ENCODE measurements at regions not wholly inside any gene's neighbourhood (a gene's known extent, or its start where the extent isn't known, plus 50 kb on each side); places are given as distances from the start of the nearest gene placed in this dataset.
A peak's percentile ranks its signal among the peaks of the same experiment; 100 is the strongest.
"Not testable (repeated sequence)": the region's sequence is repeated elsewhere in the genome, so short reads cannot be mapped to it uniquely, and the experiment has no call there.

DNA sequence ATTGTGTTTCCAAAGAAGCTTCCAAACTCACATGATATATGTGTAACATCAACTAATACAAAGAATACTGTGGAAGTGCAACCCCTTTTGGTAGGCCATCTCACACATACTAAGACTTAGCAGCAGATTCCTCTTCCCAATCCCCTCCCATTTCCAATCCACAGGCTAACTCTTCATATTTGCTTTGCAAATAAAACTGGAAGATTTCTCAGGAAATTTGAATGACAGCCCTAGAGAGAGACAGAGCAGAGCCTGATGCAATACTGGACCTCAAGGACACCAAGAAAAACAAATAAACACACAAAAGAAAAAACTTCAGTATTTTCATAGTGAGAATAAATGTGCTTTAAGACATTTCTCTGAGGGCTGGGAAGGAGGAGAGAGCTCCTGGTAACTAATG is 190.2 kb upstream of the BRINP3 start:
- DNase-seq = no peak

DNA sequence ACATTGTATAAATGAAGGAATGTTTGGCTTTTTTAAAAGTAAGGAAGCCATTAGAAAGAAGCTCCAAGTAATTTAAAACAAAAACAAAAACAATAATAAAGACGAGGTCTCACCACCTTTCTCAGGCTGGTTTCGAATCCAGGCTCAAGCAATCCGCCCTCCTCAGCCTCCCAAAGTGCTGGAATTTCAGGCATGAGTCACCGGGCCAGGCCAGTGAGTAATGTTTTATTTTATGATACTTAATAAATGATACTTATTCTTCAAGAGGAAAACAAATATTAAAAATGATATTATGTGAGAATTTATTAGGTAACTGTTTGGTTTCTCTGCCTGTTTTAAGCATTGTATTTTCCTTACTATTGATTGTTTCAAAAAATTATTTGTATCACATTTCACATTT is 201.4 kb upstream of the BRINP3 start:
- no peak for DNase-seq

DNA sequence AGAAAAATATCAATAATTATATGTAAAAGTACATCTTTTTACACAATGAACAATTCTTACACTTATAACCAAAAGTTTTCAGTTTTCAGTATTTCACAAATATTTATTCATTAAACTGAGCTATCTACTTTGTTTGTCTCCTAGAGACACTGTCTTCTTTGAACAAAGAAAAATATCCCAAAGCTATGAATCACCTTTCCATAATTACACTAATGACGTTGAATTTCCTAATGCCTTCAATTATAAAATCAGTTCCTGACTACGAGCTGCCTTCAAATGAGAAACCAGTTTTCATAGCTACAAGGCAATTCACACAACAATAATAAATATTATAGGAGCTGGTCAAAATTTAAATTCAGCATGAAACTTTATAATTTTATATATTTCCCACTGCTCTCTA is 201.8 kb upstream of the BRINP3 start:
- no peak for DNase-seq

DNA sequence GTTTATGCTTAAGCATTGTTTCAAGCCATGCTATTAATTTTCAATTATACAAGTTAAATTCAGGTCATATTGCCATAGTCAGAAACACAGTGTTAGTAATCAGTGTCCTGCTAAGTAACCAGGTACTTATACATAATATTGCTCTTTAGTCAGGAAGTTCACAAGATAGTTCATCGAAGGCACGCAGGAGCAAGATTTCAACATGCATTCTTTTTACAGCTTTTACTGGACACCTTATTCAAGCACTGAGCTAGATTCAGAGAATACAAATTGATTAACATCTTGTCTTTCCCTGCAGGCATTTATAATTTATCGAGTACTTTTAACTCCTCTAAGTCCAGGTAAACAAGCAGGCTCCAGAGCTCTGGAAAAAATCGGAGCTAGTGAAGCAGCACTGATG is 202.3 kb upstream of the BRINP3 start:
- DNase-seq = no peak

- no peak for DNase-seq
Measured at GRCh38 chr1:190685676-190686075, 208.0 kb upstream of the BRINP3 start.

- DNase-seq = peak in 1 of 3 donors; percentile 6
Measured at GRCh38 chr1:190688096-190688495, 210.4 kb upstream of the BRINP3 start.

DNA sequence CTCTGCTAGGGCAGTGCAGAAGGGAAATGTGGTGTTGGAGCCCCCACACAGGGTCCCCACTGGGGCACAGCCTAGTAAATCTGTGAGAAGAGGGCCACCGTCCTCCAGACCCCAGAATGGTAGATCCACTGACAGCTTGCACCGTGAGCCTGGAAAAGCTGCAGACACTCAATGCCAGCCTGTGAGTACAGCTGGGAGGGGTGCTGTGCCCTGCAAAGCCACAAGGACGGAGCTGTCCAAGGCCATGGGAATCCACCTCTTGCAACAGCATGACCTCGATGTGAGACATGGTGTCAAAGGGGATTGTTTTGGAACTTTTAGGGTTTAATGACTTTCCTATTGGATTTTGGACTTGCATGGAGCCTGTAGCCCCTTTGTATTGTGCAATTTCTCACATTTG is 220.8 kb upstream of the BRINP3 start:
- not testable (repeated sequence) for DNase-seq

DNA sequence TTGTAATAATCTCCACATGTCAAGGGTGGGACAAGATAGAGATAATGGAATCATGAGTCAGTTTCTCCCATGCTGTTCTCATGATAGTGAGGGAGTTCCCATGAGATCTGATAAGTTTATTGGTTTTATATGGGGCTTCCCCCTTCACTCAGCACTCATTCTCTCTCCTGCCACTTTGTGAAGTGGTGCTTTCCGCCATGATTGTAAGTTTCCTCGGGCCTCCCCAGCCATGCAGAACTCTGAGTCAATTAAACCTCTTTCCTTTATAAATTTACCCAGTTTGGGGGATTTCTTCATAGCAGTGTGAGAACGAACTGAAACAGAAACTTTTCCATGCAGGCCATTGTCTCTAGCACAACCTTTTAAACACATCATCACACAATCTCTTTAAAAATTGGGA is 221.5 kb upstream of the BRINP3 start:
- no peak for DNase-seq

- no peak for DNase-seq
Measured at GRCh38 chr1:190708418-190709057, 230.9 kb upstream of the BRINP3 start.

GRCh38 chr1:190711069-190711468 is 233.4 kb upstream of the BRINP3 start:
- no peak for DNase-seq

DNA sequence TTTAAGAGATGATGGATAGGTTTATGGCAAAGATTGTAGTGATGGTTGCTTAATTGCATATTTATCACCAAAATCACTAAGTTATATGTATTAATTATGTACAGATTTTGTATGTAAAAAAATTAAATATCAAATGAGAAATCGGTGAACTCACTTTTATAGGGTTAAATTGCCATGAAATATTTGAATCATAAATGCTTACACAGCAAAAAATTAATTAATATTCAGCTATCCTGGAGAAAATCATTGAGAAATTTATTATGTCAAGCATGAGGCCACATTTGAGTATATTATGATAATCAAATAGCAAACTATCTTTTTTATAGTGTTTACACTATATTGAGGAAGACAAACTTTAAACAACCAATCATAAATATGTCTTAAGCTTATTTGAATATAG is 239.4 kb upstream of the BRINP3 start:
- no peak for DNase-seq

DNA sequence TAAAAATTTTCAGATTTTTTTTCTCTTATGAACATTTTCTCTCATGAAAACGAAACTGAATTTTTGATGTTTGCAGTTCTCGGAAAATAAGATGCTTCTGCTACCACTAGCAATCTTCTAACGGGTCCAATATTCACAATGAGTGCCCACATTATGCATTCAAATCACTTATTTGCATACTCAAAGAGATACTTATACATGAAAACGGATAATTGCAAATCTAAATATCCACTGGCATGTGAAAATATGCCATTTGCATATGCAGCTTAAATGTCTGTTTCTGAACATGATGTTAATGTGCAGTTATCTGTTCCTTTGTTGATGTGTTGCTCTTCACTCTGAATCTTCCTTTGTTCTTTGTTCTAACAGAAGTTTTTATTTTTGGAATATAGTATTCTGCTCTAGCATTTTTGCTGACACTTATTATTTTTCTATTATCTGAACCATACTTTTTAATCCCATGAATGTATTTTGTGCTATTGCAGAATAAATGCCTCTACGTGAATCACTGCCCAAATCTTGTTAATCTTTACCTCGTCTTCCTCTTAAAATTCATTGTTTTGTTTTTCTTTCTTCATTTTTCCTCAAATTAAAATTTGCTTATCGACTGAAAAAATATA is 259.4 kb upstream of the BRINP3 start:
- no peak for DNase-seq

- no peak for DNase-seq
Measured at GRCh38 chr1:190738317-190738716, 260.7 kb upstream of the BRINP3 start.

GRCh38 chr1:190739926-190740325 is 262.3 kb upstream of the BRINP3 start:
- no peak for DNase-seq

DNA sequence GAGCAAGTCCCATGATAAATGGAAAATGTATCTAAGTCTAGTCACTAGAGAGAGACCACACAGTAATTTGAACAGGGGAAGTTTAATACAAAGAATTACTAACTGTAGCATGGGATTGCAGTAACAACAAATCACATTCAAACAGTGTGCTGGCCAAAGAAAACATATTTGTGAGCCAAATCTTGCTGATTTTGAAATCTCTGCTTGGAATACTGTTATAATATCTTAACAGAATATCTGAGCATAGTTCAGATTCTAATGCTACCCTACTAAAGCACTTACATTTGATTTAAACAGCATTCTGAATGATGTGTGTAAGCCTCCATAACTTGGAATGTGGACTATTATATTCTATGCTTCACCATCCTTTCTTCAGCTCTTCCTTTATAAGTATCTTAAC is 270.0 kb upstream of the BRINP3 start:
- peak; percentile 47 to 78 (median 53) for DNase-seq

DNA sequence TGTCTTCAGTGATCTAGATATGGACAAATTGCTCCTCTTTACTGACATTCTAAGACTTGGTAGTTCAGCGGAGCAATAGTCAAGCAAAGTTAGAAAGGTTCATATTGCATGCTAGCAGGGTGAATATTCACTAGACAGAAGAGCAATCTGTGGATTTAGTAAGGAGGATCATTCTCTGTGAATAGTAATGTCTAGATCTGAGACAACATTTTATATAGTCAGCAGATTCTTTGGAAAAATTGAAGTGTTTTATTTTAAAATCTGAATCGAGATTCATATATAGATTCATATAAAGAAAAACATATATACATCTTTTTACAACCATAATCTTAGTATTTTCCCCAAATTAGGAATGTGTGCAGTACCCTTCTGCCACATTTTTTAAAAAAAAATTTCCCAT is 274.5 kb upstream of the BRINP3 start:
- no peak for DNase-seq

- peak; percentile 35 to 67 (median 43) for DNase-seq
Measured at GRCh38 chr1:190754666-190755065, 277.0 kb upstream of the BRINP3 start.

DNA sequence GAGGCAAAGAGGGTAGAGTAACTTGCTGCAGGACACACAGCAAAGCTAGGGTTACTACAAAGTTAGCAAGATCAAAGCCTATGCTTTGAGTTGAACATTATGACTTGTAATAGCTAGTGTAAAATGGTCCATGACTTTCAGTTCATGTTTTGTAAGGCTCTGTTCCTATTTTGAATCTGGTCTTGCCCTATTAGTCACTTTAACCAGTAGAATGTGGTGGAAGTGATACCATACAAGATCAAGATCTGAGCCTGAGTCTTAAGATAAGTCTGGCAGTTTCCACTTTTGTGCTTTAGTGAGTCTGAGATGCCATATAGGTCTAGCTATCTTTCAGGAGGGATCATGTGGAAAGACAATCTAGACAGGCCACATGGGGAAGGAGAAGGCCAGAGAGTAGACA is 282.1 kb upstream of the BRINP3 start:
- DNase-seq = no peak

GRCh38 chr1:190762325-190762724 is 284.7 kb upstream of the BRINP3 start:
- DNase-seq = no peak

DNA sequence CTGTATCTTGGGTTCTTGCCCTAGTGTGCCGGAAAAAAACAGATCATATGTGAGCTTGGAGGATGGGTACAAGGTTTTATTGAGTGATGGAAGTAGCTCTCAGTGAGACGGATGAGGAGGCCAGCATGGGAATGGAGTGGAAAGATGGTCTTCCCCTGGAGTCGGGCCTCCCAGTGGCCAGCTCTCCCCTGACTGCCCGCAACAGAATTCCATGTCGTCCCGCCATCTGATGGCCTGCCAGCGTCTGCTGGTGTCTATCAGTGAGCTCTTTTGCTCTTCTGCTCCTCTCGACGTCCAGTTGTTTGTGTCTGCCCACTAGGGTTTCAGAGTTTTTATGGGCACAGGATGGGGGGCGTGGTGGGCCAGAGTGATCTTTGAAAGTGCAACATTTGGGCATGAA is 315.2 kb upstream of the BRINP3 start:
- no peak for DNase-seq

DNA sequence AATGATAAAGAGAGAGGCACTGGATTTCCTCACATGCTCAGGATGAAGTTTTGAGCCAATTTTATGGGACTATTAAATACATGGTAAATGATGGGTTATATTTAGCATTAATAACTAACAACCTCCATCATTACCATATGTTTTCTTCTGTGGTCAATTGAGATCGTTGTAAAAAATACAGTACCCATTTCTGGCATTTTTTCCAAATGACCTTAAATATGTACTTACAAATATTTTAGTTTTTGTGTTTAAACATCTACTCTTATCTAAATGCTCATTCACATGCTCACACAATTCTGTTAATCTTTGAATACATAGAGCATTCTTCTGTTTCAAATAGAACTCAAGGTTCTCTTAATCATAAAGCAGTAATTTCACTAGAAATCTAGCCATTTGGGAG is 330.0 kb upstream of the BRINP3 start:
- DNase-seq = no peak

GRCh38 chr1:190808035-190808434 is 330.4 kb upstream of the BRINP3 start:
- no peak for DNase-seq

GRCh38 chr1:190809312-190809711 is 331.6 kb upstream of the BRINP3 start:
- DNase-seq = no peak

- DNase-seq = no peak
Measured at GRCh38 chr1:190812996-190813395, 335.3 kb upstream of the BRINP3 start.

Measured in muscle of back (tissue), 3 donors.